Fibroblast of mammary gland (primary cell): ENCODE measurements at regions not wholly inside any gene's neighbourhood (a gene's known extent, or its start where the extent isn't known, plus 50 kb on each side); places are given as distances from the start of the nearest gene placed in this dataset.

ENCODE experiments used
- DNase-seq: peaks from one replicate; pipeline ENCODE4 v3.0.0-alpha.2; 2010; ENCODE audit warnings: low read depth
- H3K4me3 ChIP-seq: 2 replicates; pipeline ENCODE4 v1.5.1; 2011; ENCODE audit warnings: low read depth, mild to moderate bottlenecking, low read length, moderate library complexity; ENCODE audit not compliant: control insufficient read depth
- TF ChIP-seq, protein P1 (sequence below): conservative IDR thresholded peaks from 2 replicates; pipeline ENCODE4 v1.5.1; 2011; ENCODE audit warnings: low read depth, low read length, inconsistent platforms; ENCODE audit not compliant: control insufficient read depth, insufficient read depth

DNA sequence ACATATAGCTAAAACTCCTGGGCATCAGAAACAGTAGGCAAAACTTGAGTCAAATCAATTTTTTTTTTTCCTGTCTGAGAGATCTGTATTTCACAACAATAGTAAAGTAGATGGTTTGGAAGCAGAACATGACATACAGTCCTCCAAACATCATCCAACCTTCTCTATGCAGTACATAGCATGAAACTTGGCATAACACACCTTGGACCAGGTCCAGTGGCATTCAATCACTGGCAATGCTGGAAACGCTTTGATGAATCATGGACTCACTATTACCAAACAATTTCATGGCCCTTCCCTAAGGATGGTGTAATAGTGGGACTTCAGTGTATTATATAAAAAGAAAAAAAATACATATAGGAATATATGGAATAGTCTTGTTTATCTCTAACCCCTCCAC, 154.6 kb downstream of the FMR1NB start:
- DNase-seq, result peak; percentile 45
- TF ChIP-seq, protein P1, sequence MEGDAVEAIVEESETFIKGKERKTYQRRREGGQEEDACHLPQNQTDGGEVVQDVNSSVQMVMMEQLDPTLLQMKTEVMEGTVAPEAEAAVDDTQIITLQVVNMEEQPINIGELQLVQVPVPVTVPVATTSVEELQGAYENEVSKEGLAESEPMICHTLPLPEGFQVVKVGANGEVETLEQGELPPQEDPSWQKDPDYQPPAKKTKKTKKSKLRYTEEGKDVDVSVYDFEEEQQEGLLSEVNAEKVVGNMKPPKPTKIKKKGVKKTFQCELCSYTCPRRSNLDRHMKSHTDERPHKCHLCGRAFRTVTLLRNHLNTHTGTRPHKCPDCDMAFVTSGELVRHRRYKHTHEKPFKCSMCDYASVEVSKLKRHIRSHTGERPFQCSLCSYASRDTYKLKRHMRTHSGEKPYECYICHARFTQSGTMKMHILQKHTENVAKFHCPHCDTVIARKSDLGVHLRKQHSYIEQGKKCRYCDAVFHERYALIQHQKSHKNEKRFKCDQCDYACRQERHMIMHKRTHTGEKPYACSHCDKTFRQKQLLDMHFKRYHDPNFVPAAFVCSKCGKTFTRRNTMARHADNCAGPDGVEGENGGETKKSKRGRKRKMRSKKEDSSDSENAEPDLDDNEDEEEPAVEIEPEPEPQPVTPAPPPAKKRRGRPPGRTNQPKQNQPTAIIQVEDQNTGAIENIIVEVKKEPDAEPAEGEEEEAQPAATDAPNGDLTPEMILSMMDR, result no peak
- no peak overlapping the region for H3K4me3 ChIP-seq

DNA sequence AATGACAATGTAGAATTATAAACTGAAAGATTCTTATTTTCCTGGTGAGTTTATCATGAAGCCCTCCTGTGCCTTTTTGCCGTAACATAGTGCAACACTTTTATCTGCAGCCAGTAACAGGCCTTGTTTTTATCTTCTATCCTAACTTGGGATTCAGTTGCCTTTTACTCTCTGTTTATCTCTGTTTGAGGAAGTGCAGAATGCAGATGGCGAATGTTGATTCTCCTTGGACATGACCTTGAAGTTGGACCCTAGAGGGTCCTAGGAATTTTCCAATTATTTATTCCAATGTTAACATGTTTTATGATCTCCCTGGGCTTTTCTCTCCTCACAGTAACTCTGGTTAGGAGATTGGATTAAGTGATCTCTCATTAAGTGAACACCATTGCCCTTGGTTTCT, 165.0 kb downstream of the FMR1NB start:
- TF ChIP-seq, protein P1, result no peak
- H3K4me3 ChIP-seq, result no peak overlapping the region
- DNase-seq, result no peak

DNA sequence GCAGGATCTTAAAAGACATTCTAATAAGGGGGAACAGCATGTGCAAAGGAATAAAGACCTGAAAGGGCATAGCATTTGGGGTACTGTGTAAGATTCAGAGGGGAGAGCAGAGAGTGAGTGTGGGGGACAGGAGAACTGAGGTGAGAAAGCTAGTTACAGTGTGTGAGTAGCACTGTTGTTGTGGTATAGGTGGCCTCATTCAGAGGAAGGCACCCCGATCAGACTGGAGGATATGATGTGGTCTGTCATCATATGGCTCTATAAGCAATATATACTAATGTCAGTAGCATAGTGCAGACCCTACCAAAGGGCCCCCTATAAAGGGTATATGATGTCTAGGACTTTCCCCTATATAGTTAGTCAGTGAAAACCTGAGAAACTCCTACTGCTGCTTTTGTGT, 175.8 kb downstream of the FMR1NB start:
- TF ChIP-seq, protein P1, result no peak
- no peak overlapping the region for H3K4me3 ChIP-seq
- no peak for DNase-seq

DNA sequence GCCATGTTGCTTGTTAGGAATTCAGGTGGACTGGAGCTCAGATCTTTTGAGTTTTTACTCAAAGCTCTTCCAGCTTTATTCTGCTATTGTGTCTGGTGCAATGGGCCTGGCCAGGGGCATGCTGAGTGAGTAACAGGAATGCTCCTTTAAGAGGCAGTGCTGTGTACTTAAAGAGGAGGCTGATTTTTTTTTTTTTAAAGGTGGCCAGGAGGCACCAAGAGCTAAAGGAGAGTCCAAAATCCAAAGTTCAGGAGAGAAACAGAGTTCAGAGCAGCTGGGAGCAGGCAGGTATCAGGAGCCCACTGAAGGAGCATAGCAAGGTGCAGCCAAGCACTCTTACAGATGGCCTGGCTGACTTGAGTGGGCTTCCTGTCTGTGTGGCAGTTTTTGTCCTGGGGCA, 178.7 kb downstream of the FMR1NB start:
- TF ChIP-seq, protein P1, result no peak
- no peak for DNase-seq
- H3K4me3 ChIP-seq, result no peak overlapping the region

DNA sequence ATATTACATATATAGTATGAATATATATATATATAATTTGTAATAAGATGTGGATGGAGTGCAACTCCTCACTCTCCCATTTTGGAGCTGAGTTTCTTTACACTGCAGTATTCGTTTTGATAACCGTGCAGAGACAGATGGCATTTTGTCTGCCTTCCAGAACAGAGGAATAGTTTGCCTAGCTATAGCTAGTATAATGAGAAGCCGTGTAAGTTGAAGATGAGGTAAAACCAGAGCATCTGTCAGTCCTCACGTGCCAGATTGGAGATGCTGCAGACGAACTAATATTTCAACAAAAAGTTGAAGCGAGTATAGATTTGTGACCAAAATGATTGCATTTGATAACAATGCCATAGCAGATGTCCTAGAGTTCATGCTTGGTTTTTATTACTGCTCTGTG, 180.6 kb downstream of the FMR1NB start:
- TF ChIP-seq, protein P1, result no peak
- DNase-seq, result no peak
- no peak overlapping the region for H3K4me3 ChIP-seq

DNA sequence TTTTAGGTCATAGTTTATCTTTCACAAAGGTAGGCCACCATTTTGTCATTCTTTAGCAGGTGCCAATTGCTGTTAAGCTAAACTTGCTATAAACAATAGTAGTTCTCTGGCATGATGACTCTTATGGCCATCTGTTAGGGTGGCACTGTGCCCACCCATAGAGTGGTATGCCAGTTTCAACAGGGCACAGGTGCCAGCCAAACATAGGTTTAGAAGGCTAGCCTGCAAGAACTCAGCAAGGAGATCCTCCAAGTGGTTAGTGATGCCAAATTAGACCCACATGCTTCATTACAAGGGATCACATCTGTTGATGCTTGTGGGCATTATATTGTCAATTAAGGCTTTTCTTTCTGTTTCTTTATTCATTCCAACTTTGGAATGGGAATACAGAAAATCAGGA, 204.5 kb downstream of the FMR1NB start:
- no peak overlapping the region for H3K4me3 ChIP-seq
- TF ChIP-seq, protein P1, result no peak

DNA sequence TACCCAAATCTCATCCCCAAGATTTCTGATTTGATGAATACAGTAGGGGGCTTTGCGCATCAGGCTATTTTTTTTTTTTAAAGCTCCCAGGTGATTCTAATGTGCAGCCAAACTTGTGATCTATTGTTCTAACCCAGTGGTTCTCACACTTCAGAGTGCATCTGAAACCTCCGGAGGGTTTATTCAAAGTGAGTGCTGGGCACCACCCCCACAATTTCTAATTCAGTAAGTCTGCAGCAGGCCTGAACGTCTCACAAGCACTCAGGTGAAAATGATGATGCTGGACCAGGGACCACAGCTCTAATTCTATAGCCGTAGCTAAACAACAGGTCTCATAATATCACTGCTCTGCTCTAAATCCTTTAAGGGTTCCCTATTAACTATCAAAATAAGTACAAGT, 211.4 kb downstream of the FMR1NB start:
- no peak for DNase-seq
- TF ChIP-seq, protein P1, result no peak
- no peak overlapping the region for H3K4me3 ChIP-seq

More for the DNA sequence above, 204.5 kb downstream of the FMR1NB start:
- no peak for DNase-seq
